NCI-H524 treated with DMSO at 0.1 percent for 48 hours (cell line): ENCODE measurements at regions not wholly inside any gene's neighbourhood (a gene's known extent, or its start where the extent isn't known, plus 50 kb on each side); places are given as distances from the start of the nearest gene placed in this dataset.

Source experiments
- DNase-seq: peaks from one replicate; lab custom pipeline; 2025; lab: John Stamatoyannopoulos, UW

DNA sequence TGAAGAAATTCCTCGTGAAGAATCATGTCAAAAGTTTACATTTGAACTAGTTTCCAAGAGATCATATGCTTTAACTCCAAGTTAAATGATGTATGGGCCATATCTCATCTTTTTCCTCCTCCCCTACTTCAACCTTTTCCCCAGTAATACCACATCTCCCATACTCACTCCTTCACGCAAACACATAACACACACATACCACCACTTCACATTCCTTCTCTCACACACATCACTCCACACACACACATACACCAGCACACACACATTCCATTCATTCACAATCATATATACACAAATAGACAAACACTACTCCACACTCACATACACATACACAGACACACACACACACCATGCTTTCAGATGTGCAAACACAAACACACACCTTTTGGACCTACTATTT lies 769.0 kb upstream of the NR2F2 start:
- DNase-seq = no peak

DNA sequence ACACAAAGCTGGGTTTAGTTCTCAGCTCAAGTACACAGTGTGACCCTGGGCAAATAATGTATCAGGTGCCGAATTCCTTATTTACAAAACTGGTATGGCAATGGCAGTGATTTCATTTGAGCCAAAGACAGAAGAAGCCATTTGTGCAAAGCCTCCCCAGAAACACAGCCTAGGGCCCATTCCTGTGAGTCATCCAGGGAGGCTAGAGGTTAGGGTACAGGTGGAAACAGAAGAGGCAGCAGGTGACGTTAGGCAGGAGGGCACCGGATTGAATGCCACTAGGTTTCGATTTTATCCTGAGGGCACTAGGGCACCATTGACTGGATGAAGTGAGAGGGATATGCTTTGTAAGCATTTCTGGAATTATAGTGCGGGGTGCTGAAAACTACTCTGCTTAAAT lies 766.9 kb upstream of the NR2F2 start:
- no peak for DNase-seq

DNA sequence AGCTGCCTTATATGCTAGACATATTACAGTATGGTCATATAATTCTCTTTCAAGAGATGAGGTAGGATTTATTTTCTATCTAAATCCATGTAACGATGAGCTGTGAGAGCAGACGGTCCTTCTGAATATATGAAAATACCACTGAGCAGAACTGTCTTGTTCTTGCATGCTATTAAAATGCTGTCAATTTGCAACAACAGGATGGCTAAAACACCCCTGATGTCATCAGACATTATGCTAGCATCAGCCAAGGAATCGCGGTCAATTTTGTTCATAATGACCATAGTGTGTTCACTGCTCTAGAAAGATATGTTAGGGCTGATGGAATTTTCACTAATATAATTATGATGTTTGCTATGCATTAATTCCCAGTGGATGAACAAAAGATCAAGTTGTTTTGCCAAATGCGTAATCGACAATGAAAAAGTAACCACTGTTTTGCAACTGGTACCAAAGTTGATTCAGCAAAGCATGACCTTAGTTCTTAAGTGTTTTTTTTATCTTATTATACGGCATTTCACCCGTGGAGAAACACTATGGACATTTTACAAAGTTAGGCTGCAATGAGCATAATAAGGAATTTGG lies 765.4 kb upstream of the NR2F2 start:
- DNase-seq = no peak

DNA sequence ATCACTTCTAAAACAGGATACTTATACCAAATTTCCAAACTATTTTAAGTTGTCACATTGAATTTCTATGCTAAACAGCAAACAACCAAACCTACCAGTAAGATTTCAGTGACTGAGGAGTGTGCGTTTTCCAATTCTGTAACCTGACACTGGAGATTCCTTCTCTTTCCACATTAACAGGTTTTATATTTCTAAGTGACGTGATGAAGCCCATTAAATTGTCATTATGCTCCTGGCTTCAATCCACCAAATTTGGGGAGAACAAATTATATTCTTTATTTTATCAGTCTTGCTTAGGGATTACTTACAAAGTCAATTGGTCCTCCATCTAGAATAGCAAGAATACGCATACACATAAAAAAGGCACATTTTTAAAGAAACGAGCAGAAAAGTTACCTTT lies 764.8 kb upstream of the NR2F2 start:
- DNase-seq = no peak

DNA sequence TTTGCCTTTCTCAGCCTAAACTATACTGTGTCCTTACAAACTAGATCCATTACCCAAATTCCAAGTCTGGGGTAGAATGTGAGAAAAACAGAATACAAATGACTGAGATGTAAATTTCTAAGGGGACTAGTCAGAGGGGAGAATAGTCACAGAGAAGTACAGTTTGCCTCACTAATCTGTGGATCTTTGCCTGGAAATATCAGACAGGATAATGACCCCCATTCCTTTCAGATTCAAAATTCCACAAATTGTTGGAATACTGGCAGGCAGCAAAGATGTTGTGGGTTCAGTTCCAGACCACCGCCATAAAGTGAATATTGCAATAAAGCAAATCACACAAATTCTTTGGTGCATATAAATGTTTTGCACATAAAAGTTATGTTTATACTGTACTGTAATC lies 762.8 kb upstream of the NR2F2 start:
- DNase-seq = no peak

DNA sequence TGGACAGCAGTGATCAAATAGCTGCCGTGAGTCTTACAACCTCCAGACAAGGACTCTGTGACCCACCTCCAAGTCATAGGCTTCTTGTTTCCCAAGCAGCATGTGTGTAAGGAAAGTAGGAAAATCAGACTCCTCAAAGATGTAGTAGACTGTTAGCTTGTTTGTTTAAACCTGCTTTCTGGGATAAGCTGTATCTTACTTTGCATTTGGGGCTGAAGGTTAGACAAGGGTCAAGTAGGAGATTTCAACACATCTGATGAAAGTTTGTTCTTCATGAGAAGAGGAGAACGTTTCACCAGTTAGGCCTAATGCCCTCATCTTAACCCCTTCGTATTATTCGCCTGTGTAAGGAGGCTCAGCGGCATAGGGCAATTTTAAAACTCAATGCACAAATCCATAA lies 756.4 kb upstream of the NR2F2 start:
- no peak for DNase-seq

DNA sequence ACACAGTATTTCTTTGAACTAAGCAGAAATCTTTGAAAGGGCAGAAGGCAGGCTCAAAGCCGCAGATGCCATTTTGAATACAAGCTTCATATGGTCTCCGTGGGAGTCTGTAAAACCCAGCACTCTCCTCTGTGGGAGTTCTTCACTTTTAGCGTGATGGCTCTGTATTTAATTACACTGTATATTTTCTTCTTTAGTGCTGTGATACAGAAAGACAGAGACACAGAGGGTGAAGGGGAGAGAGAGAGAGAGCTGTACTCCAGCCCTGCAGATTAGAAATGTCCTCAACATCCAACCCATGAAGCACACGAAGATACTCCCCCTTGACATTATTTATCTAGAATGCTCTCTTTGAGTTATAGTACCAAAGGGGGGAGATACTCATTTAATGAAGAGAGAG lies 752.6 kb upstream of the NR2F2 start:
- DNase-seq = no peak

DNA sequence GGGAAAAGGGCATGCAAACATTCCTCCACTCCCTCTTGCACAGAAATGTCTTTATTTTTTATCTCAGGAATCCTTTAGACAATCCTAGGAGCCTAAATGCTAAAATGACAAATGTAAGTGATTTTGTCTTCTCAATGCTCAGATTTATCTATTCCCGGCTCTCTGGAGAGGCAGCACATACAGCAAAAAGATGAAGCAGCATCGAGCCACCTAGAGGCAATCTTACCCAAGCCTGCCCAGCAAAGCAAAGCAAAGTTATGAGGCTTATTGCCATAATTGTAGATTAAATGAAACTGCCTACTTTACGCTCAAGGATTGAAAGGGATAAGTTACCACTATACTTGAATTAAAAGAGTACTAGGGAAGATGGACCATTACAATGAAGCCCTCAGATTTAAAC lies 750.4 kb upstream of the NR2F2 start:
- no peak for DNase-seq

DNA sequence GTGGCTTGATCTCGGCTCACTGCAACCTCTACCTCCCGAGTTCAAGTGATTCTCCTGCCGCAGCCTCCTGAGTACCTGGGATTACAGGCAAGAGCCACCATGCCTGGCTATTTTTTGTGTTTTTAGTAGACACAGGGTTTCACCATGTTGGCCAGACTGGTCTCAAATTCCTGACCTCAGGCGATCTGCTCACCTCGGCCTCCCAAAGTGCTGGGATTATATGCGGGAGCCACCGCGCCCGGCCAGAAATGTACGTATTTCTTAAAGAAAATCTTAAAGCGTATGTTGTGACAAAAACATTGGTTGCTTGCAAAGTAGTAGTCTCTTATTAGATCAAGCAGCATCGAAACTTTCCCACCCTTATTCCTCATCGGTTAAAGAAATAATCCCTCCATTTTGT lies 748.9 kb upstream of the NR2F2 start:
- no peak for DNase-seq

DNA sequence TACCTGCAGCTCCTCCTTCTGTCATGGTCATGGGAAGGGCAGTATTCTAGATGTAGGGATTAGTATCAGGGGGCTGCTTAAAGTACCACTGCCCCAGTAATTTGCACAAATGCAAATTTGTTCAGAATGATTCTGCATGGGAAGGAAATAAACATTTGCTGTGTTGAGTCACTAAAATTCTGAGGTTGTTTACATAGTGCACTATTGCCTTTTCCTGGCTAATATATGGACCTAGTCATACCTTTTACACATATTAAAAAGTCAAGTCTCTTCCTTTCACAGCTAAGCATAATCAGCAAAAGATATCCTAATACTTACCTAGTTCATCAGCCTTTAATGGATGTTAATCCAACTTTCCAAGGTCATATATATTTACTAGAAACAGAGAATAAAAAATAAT lies 746.4 kb upstream of the NR2F2 start:
- no peak for DNase-seq

DNA sequence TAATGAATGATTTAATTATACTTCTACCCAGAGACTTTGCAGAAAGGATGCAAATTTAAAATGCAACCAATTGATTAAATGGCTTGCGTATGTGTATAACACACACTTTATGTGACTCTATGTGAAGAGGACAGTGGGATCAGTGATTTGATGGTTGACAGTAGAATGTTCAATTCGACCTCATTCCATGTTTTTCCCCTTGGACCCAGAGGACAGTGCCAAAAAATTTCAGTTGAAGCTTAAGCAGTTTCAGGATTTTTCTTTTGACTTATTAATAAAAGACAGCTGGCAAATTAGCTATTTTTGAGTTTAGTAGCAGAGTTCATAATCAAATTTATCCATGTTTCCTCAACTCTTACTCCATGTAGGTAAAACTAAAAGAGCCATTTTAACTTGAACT lies 742.4 kb upstream of the NR2F2 start:
- no peak for DNase-seq

DNA sequence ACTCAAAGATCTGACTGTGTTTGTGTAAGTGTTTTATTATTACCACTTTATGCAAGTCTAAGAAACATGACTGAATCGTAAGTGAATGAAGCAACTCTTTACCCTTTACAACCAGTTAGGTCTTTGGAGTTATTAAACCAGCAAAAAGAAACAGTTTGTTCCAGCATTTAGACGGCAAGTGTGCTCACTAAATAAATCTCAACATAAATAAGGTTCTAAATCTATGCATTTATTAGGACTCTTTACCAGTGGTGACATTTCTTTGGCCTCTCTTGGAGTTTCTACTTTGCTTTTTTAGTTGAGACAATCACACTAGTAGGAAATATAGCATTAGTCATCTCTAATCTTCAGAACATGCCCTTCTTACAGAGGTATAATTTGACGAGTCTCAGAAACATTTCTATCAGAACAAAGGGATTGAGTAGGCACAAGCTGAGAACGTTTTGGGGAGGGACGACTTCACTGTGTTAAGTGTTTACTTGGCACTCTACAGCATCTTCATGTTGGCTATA lies 739.9 kb upstream of the NR2F2 start:
- DNase-seq = no peak

DNA sequence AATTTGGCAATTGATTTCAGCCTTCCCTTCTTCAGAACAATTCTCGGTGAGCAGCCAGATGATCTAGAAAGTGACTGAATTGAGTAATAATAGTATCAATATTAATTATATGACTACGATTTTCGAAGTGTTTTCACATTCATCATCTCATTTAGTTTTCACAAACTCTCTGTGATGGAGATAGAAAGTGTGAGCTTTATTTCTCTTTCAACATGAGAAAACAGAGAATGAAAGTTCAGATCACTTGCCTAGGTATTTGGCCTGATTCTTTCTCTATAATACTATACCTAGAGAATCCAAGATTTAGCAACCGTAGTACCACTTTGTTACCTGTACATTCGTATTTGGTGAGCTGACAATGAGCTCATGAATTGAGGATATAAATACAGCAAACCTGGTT lies 739.2 kb upstream of the NR2F2 start:
- DNase-seq = no peak

DNA sequence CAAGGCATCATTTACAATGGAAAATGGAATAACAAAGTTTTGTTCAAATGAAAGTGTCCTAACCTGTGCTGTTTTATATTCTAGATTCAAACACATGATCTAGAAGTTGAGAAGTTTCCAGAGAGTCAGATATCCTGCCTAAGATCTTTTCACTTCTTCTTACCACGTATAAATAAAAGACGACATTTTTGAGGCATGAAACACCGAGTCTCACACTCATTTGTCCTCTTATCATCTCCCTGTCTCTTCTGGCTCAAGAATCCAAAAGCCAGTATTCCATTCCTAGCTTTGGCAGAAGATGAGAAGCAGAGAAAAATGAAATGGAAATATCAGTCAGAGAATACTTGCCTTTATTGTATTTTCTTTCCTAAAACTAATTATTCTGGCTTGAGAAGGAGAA lies 738.6 kb upstream of the NR2F2 start:
- no peak for DNase-seq

DNA sequence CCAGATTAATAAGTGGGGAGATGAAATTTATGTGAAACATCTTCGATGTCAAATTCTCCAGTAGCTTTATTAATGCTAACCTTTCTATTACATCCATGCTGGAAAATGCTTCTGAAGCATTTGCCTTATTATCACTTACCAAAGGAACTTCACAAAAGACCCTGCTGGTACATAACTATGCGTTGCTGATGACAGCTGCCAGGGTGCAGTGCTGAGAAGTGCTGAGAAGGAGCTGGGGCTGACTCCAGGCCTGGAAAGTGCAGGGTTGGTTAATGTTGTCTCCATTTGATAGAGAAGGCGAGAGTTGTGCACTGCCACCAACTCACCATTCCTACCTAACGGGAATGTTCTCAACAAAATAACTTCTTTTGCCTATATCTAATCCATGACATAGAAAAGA lies 736.0 kb upstream of the NR2F2 start:
- no peak for DNase-seq

DNA sequence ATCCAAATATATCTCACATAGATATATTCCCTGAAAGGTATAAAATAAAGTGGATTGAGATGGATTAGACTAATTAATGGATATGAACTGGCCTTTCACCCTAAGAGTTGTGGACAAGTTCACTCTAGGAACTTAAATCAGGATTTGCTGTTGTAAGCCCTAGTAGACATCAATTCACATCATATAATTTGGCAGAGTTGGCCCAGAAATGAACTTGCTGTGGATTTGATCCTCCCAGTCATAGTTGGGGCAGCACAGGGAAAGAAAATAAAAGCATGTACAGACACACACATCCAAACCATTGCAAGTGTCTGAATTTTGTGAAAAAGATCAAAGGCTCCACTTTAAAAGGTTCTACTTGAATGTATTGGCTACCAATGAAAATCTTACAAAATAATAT lies 734.7 kb upstream of the NR2F2 start:
- no peak for DNase-seq

DNA sequence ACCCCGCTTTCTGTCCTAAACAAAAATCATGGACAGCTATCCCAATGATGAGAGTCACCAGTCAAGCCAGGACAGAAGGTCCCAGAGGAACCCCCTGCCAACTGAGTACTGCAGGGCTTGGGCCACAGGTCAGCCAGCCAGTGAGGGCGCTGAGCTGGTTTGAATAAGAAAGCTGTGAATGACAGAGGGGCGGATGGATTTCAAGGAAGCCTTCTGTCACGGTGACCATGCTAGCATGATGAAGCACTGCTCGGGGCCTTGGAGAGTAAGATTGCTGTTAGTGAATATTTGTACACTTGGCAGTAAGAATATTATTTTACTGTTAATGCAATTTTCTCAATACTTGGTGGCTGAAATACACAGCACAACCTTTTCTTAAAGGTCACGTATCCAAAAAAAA lies 734.0 kb upstream of the NR2F2 start:
- DNase-seq = no peak

DNA sequence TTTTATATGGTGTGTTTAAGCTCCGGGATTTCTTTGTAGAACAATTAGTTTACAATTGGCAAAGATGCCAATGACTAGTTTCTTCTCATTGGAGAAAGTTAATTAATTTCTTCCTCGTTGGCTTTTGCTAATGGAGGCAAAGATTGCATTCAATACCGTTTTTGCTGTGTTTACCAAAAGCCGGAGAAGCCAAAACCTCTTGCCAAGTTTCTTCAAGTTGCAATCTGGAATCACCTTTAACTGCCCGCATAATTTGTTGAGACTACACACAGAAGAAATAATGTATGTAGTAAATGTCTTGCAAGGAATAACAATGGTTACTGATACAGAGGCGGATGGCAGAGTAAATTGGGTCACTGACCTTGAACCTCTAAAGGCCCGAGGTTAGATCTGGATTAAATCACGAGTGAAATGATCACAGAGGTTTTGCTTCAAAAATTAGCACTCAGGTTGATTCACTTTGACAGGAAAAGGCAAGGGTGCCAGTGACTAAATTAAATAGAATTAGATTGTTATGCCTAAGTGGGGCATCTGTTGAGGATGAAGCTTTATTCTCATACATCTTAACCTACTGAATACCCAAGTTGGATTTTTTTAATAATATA lies 732.1 kb upstream of the NR2F2 start:
- no peak for DNase-seq

DNA sequence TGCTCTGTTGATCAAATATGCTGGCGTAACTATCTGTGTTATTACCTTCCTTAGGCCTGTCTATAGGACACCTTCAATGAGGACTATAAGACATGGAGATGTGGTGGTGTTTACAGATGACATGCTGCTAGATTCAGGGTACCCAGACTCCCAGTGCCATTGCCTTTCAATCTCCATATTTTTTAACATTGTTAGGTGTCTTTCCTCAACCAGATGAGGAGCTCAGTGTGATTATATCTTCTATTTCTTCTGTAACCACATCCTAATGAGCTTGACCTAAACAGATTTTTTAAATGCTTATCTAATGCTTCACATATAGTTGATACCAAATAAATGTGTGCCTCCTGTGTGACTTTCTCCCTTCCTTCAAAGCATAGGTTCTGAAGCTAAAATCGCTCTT lies 730.1 kb upstream of the NR2F2 start:
- DNase-seq = no peak

DNA sequence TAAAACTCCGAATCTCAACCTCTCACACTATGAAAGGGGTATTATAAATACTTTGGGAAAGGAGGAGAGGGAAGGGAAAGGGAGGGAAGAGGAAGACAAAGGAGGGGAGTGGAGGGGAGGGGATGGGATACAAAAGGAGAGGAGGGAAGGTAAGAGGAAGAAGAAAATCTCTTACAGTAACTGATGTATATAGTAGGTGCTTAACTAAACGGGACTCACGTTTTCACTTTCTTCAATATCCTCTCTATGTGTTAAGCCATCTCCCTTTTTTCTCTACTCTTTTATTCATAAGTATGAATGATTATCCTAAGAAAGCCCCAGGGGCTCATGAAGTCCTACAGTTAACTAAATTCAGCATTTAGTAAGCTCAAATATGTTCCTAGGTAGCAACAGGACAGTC lies 729.6 kb upstream of the NR2F2 start:
- no peak for DNase-seq

DNA sequence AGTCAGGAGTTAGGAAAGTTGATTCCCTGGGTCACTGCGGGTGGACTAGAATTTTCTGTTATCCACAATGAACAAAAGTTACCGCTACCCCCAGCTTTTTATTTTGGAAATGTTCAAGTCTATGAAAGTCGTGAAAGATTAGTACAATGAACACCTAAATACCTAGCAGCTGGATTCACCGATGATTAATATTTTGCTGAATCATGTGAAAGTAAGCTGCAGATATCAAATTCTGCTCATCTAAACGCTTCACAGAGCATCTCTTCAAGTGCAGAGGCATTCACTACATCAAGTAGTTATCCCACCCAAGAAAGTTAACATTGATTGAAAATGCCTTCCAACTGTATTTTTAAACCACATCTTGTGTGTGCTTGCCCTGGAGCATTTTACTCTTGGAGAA lies 729.0 kb upstream of the NR2F2 start:
- DNase-seq = no peak

DNA sequence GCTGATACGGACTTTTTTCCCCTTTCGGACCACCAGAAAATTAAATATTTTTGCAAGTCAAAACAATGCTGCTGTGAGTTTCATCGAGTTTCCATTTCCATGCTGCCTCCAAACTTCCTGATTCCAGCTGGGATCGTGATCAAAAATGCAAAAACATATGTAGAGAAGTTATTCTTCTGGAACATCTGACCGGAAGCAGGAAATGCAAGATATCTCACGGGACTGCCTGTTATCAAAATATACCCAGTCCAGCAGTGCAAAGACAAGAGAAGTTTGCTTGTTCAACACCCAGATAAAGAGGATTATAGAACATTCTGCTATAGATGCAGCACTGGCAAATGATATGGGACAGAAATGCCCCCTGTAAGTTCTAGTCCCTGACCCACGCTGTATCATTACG lies 726.7 kb upstream of the NR2F2 start:
- no peak for DNase-seq

DNA sequence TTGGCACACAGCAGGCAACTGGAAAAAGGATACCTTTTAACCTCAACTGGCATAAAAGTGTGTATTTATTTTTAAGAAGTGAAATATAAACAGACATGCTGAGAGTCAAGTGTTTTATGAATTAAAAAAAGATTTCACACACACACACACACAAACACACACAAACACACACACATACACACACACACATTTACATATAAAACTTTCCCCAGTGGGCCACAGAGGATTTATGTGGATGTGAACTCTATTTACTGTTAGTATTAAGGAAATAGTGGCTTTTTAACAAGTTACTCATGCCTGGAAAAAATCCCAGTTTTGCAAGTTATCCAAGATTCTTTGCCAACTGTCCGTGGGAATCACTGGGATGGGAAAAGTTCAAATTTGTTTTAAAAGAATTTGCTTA lies 725.9 kb upstream of the NR2F2 start:
- no peak for DNase-seq

DNA sequence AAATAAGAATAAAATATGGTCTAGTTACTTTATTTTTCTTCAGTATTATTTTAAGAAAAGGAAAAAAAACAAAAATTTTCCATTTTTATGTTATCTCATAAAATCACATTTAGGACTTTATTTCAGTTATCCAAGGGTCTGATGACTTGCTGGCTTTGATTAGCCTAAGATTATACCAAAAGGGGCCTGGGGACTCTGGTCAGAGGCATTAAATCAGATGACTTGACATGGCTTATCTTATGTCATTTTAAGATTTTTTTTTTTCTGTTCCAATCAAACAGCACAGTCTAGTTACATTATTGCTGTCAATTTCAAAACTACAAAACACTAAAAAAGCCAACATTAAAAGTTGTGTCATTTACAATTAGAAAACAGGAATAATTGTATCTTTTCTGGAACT lies 725.4 kb upstream of the NR2F2 start:
- DNase-seq = no peak
